Psoas muscle (tissue), 7 donors: ENCODE measurements at regions not wholly inside any gene's neighbourhood (a gene's known extent, or its start where the extent isn't known, plus 50 kb on each side); places are given as distances from the start of the nearest gene placed in this dataset.

ENCODE experiments used
- ATAC-seq, 4 donors: fragments of 200-7000 bp; cut with Tn5 transposase; one replicate each; pipeline ENCODE4 v1.9.1; 2020; ENCODE audit warnings: moderate library complexity in 3 of 4, mild to moderate bottlenecking in 2 of 4
- DNase-seq, 2 donors: peaks; one replicate each; pipeline ENCODE4 v3.0.0-alpha.2; 2020
- H3K27ac ChIP-seq: fragments of 200-600 bp; one replicate; pipeline ENCODE4 v1.8.0; 2022
- H3K27me3 ChIP-seq, 3 donors: fragments of 200-600 bp in 1 of 3; one replicate each; pipeline versions ENCODE4 v1.6.1 to v1.8.0; 2013 to 2022; ENCODE audit warnings: low read length in 2 of 3, mild to moderate bottlenecking in 2 of 3, moderate library complexity in 1 of 3; ENCODE audit not compliant: insufficient read depth in 3 of 3
- H3K36me3 ChIP-seq, 2 donors: fragments of 200-600 bp in 1 of 2; one replicate each; pipeline versions ENCODE4 v1.6.1 to v1.8.0; 2013 to 2022; ENCODE audit warnings: low read depth in 1 of 2, mild to moderate bottlenecking in 1 of 2, moderate library complexity in 1 of 2; ENCODE audit not compliant: insufficient read depth in 1 of 2
- H3K4me1 ChIP-seq: fragments of 200-600 bp; one replicate; pipeline ENCODE4 v1.8.0; 2022
- H3K4me3 ChIP-seq: fragments of 200-600 bp; one replicate; pipeline ENCODE4 v1.8.0; 2022; ENCODE audit warnings: mild to moderate bottlenecking
- H3K9me3 ChIP-seq: fragments of 200-600 bp; one replicate; pipeline ENCODE4 v1.8.0; 2022
- CTCF ChIP-seq: fragments of 200-600 bp; IDR thresholded peaks from one replicate; pipeline ENCODE4 v1.8.0; 2022; ENCODE audit warnings: antibody characterized with exemption
- WGBS, 3 donors: extraction: QIAGEN DNeasy Blood & Tissue Kit; methylation state at CpG; one replicate each; pipeline versions ENCODE4 v1.1.6 to v1.1.7; 2013; 5-methylcytosine and 5-hydroxymethylcytosine counted together
- intact Hi-C, 2 donors: fragments of 100-400 bp; cut with DNase I; formaldehyde crosslinking; loops; one replicate each; pipeline versions ENCODE4 v1.11.0 to v1.14.2; 2022
- donor health status: healthy with polysubstance abuse.
- donor health status: DM: no; HTN: no; CAD: no; lungs with moderate emphysema.
- donor health status: Bipolar disorder and iron deficiency.
- donor health status: healthy.
- donor health status: DM: yes; HTN: yes; CAD: no.
- donor health status: DM: no; HTN: no; CAD: no.
- donor health status: DM: yes; HTN: yes; CAD: no.

GRCh38 chr20:40476461-40476860 lies 212.6 kb downstream of the MAFB start:
- no peak overlapping the region for H3K4me3 ChIP-seq
- intact Hi-C loops: no loop called here
- H3K27me3 ChIP-seq: no peaks in the 10 kb centered on the region
- H3K9me3 ChIP-seq: no peaks in the 10 kb centered on the region
- no peak for ATAC-seq
- no peaks in the 10 kb centered on the region for H3K4me1 ChIP-seq
- 96 to 98% (median 97%) methylated on average over 3 of the region's 3 CpGs for WGBS, 3 donors
- no peak overlapping the region for H3K27ac ChIP-seq
- no peak for TF ChIP-seq CTCF
- no peak for DNase-seq
- H3K36me3 ChIP-seq: no peaks in the 10 kb centered on the region

DNA sequence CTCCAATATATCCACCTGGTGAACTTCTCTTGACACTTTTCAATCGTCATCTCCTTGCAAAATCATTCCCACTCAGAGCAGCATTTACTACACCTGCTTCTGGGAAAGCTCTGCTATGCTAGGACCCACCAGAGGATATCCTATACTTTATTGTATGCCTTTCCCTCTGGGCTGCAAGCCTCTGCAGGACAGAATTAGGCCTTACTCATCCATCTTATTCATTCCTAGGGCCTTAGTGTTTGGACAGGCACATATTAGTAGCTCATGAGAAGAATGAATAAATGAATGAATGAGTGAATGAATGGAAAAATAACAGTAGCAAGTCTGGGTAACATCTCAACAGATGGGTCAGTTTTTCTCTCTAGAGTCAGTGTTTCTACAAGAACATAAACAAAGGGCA lies 216.1 kb downstream of the MAFB start:
- 86 to 93% (median 86%) methylated on average over 1 of the region's 1 CpG for WGBS, 3 donors
- TF ChIP-seq CTCF: no peak
- no peaks in the 10 kb centered on the region for H3K9me3 ChIP-seq

DNA sequence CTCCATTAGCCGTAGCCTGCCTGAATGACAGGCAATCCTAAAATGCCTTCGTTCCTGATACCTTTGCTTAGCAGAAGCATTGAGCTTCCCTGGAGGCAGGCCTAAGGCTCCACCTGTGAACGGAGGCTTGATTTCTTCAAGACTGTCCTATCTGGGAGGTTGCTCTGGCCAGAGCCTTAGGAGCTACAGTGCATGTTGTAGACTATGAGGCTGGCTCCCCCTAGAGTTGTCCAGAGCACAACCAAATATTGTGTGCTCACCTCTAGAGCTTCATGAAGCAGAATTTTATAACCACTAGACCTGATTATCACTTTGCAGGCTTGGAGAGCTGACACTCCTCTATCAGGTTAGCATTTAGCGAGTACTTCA lies 217.8 kb downstream of the MAFB start:
- no peaks in the 10 kb centered on the region for H3K36me3 ChIP-seq
- DNase-seq (no peak), ATAC-seq (peak in 2 of 4 donors; percentile 66 to 69)
- H3K27me3 ChIP-seq: no peaks in the 10 kb centered on the region
- peak; percentile 11 for TF ChIP-seq CTCF
- no peak overlapping the region for H3K27ac ChIP-seq
- intact Hi-C loops: no loop called here
- H3K4me1 ChIP-seq: no peaks in the 10 kb centered on the region
- H3K4me3 ChIP-seq: no peak overlapping the region
- WGBS, 3 donors: 75 to 86% (median 83%) methylated on average over 4 of the region's 4 CpGs
- H3K9me3 ChIP-seq: no peaks in the 10 kb centered on the region

More for the DNA sequence above, 216.1 kb downstream of the MAFB start:
- Histone ChIP-seq H3K27ac (no peak overlapping the region), H3K4me1 (no peaks in the 10 kb centered on the region), H3K36me3 (no peaks in the 10 kb centered on the region), H3K27me3 (no peaks in the 10 kb centered on the region), H3K4me3 (no peak overlapping the region)
- ATAC-seq: no peak
- DNase-seq: no peak
- intact Hi-C loops: no loop called here

DNA sequence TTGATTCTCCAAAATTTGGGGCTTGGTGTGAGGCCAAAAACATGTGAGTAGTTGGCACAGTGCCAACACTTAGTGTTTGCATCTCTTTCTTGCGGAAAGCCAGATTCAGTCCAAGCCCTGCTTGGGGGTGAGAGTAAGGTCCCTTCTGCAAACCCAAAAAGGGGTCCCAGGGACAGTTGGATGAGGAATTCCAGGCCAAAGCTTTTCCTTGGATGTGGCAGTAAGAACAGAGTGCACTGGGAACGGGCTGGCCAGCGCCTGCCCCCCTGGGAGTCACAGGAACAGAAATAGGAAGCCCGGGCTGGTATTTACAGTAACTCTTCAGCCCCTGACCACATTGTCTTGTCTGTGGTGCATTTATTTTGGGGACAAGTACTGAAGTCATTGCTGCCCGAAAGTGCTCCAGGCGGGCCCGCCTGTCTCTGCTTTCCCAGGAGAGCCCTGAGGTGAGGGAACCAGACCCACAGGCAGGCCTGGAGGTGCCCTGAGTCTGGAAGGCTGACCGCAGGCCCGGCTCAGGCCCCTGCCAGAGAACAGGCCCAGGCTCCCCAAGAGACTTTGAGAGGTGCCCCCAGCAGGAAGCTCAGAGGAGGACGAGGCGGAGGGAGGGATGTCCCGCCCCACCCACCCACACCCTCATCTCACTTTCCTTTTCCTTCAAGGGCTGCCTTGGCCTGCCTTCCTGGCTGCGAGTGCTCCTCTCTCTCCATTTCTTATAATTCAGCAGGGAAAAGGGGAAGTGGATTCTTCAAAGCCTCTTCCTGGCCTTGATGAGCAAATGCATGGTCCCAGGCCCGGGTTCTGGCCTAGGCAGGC lies 218.4 kb downstream of the MAFB start:
- H3K4me3 ChIP-seq: no peak overlapping the region
- peak in 3 of 4 donors; percentile 27 to 58 (median 42) for ATAC-seq
- H3K4me1 ChIP-seq: no peaks in the 10 kb centered on the region
- no peaks in the 10 kb centered on the region for H3K36me3 ChIP-seq
- no peak for TF ChIP-seq CTCF
- H3K27ac ChIP-seq: no peak overlapping the region
- intact Hi-C loops: no loop called here
- peak; percentile 26 to 49 for DNase-seq
- 62 to 69% (median 67%) methylated on average over 14 of the region's 14 CpGs for WGBS, 3 donors
- H3K9me3 ChIP-seq: no peaks in the 10 kb centered on the region
- H3K27me3 ChIP-seq: no peaks in the 10 kb centered on the region

GRCh38 chr20:40468759-40469158 lies 220.3 kb downstream of the MAFB start:
- H3K27me3 ChIP-seq: no peaks in the 10 kb centered on the region
- no peaks in the 10 kb centered on the region for H3K4me1 ChIP-seq
- no peaks in the 10 kb centered on the region for H3K36me3 ChIP-seq
- 96 to 99% (median 97%) methylated on average over 3 of the region's 3 CpGs for WGBS, 3 donors
- no peak for ATAC-seq
- no peak for DNase-seq
- no peak for TF ChIP-seq CTCF
- no peak overlapping the region for H3K4me3 ChIP-seq
- H3K9me3 ChIP-seq: no peaks in the 10 kb centered on the region
- intact Hi-C loops: no loop called here
- H3K27ac ChIP-seq: no peak overlapping the region
